Ascending aorta (tissue), 2 donors: ENCODE measurements at regions not wholly inside any gene's neighbourhood (a gene's known extent, or its start where the extent isn't known, plus 50 kb on each side); places are given as distances from the start of the nearest gene placed in this dataset.

Experiments
- DNase-seq, 2 donors: peaks; one replicate each; pipeline ENCODE4 v3.0.0-alpha.2; 2019; ENCODE audit warnings: low spot score in 2 of 2
- H3K27ac ChIP-seq, 2 donors: fragments of 200-600 bp; sonication (generic); one replicate each; pipeline ENCODE4 v1.5.1; 2016 to 2017; ENCODE audit warnings: mild to moderate bottlenecking in 1 of 2
- H3K27me3 ChIP-seq: fragments of 200-600 bp; sonication (generic); one replicate; pipeline ENCODE4 v1.5.1; 2017
- H3K36me3 ChIP-seq, 2 donors: fragments of 200-600 bp; sonication (generic); one replicate each; pipeline ENCODE4 v1.5.1; 2016
- H3K4me1 ChIP-seq, 2 donors: fragments of 200-600 bp; sonication (generic); one replicate each; pipeline ENCODE4 v1.5.1; 2016 to 2017; ENCODE audit warnings: mild to moderate bottlenecking in 1 of 2
- H3K4me3 ChIP-seq, 2 donors: fragments of 200-600 bp; sonication (generic); one replicate each; pipeline ENCODE4 v1.5.1; 2016 to 2017; ENCODE audit warnings: mild to moderate bottlenecking in 1 of 2
- H3K9me3 ChIP-seq, 2 donors: fragments of 200-600 bp; sonication (generic); one replicate each; pipeline ENCODE4 v1.5.1; 2016
- CTCF ChIP-seq, 3 experiments: fragments of 200-600 bp in 2 of 3; fragments of 450-650 bp in 1 of 3; sonication (generic) in 2 of 3; IDR thresholded peaks; one replicate each; pipeline ENCODE4 v1.5.1; 2016 to 2019; ENCODE audit warnings: antibody characterized with exemption in 3 of 3, mild to moderate bottlenecking in 1 of 3, moderate library complexity in 1 of 3
- intact Hi-C: fragments of 100-400 bp; cut with DNase I; formaldehyde crosslinking; loops from one replicate; pipeline ENCODE4 v1.15.1; 2023

GRCh38 chr5:116814626-116815385 lies 240.2 kb upstream of the SEMA6A start:
- TF ChIP-seq CTCF (IDR thresholded peaks at IDR 0.05), result no peak
- no peak for DNase-seq
- Histone ChIP-seq H3K36me3 (no peaks in the 10 kb centered on the region), H3K4me1 (no peaks in the 10 kb centered on the region), H3K4me3 (no peak overlapping the region), H3K27me3 (no peaks in the 10 kb centered on the region), H3K9me3 (no peaks in the 10 kb centered on the region), H3K27ac (no peak overlapping the region)
- intact Hi-C loops, result no loop called here

GRCh38 chr5:116813906-116814305 lies 239.3 kb upstream of the SEMA6A start:
- no peaks in the 10 kb centered on the region for H3K4me1 ChIP-seq
- H3K27ac ChIP-seq, result no peak overlapping the region
- no peak for DNase-seq
- H3K9me3 ChIP-seq, result no peaks in the 10 kb centered on the region
- no peaks in the 10 kb centered on the region for H3K27me3 ChIP-seq
- TF ChIP-seq CTCF (IDR thresholded peaks at IDR 0.05), result no peak
- no peak overlapping the region for H3K4me3 ChIP-seq
- intact Hi-C loops, result no loop called here
- H3K36me3 ChIP-seq, result no peaks in the 10 kb centered on the region

- TF ChIP-seq CTCF (IDR thresholded peaks at IDR 0.05), result no peak
- Histone ChIP-seq H3K36me3 (no peaks in the 10 kb centered on the region), H3K27ac (no peak overlapping the region), H3K4me3 (no peak overlapping the region), H3K27me3 (no peaks in the 10 kb centered on the region), H3K4me1 (no peaks in the 10 kb centered on the region), H3K9me3 (no peaks in the 10 kb centered on the region)
- no peak for DNase-seq
- intact Hi-C loops, result no loop called here
Observed at GRCh38 chr5:116813356-116813755, 238.7 kb upstream of the SEMA6A start.

- H3K4me3 ChIP-seq, result no peak overlapping the region
- no peaks in the 10 kb centered on the region for H3K27me3 ChIP-seq
- H3K4me1 ChIP-seq, result no peaks in the 10 kb centered on the region
- DNase-seq, result no peak
- intact Hi-C loops, result no loop called here
- TF ChIP-seq CTCF (IDR thresholded peaks at IDR 0.05), result no peak
- H3K27ac ChIP-seq, result no peak overlapping the region
- H3K36me3 ChIP-seq, result no peaks in the 10 kb centered on the region
- no peaks in the 10 kb centered on the region for H3K9me3 ChIP-seq
Observed at GRCh38 chr5:116810951-116811350, 236.3 kb upstream of the SEMA6A start.

- no peaks in the 10 kb centered on the region for H3K27me3 ChIP-seq
- DNase-seq, result no peak
- no peaks in the 10 kb centered on the region for H3K9me3 ChIP-seq
- H3K36me3 ChIP-seq, result no peaks in the 10 kb centered on the region
- intact Hi-C loops, result no loop called here
- no peak overlapping the region for H3K4me3 ChIP-seq
- no peaks in the 10 kb centered on the region for H3K4me1 ChIP-seq
- no peak for TF ChIP-seq CTCF (IDR thresholded peaks at IDR 0.05)
- H3K27ac ChIP-seq, result no peak overlapping the region
Observed at GRCh38 chr5:116806836-116807235, 232.2 kb upstream of the SEMA6A start.

- no peak for DNase-seq
- H3K36me3 ChIP-seq, result no peaks in the 10 kb centered on the region
- H3K27ac ChIP-seq, result no peak overlapping the region
- H3K4me1 ChIP-seq, result no peaks in the 10 kb centered on the region
- no peak for TF ChIP-seq CTCF (IDR thresholded peaks at IDR 0.05)
- intact Hi-C loops, result no loop called here
- no peaks in the 10 kb centered on the region for H3K27me3 ChIP-seq
- no peaks in the 10 kb centered on the region for H3K9me3 ChIP-seq
- no peak overlapping the region for H3K4me3 ChIP-seq
Observed at GRCh38 chr5:116799401-116799800, 224.8 kb upstream of the SEMA6A start.
